ENCODE measurements at regions not wholly inside any gene's neighbourhood (a gene's known extent, or its start where the extent isn't known, plus 50 kb on each side); places are given as distances from the start of the nearest gene placed in this dataset.
"Not testable (repeated sequence)": the region's sequence is repeated elsewhere in the genome, so short reads cannot be mapped to it uniquely, and the experiment has no call there.

- DNase-seq (ENCODE audit: low read depth), result no peak
Measured at GRCh38 chr16:48997946-48998345, 283.7 kb downstream of the CBLN1 start.

GRCh38 chr16:48997081-48997615 is 284.5 kb downstream of the CBLN1 start:
- no peak for DNase-seq (ENCODE audit: low read depth)

GRCh38 chr16:48978501-48978900 is 303.1 kb downstream of the CBLN1 start:
- DNase-seq (ENCODE audit: low read depth), result peak; percentile 38

GRCh38 chr16:48972236-48972635 is 309.4 kb downstream of the CBLN1 start:
- DNase-seq (ENCODE audit: low read depth), result no peak

- peak; percentile 61 for DNase-seq (ENCODE audit: low read depth)
Measured at GRCh38 chr16:48971571-48972077, 310.0 kb downstream of the CBLN1 start.

GRCh38 chr16:48970216-48970615 is 311.4 kb downstream of the CBLN1 start:
- no peak for DNase-seq (ENCODE audit: low read depth)

- DNase-seq (ENCODE audit: low read depth), result no peak
Measured at GRCh38 chr16:48969611-48970010, 312.0 kb downstream of the CBLN1 start.

- DNase-seq (ENCODE audit: low read depth), result peak; percentile 73
Measured at GRCh38 chr16:48965386-48965785, 316.3 kb downstream of the CBLN1 start.

- peak; percentile 96 for DNase-seq (ENCODE audit: low read depth)
Measured at GRCh38 chr16:48963901-48964615, 317.6 kb downstream of the CBLN1 start.

- DNase-seq (ENCODE audit: low read depth), result peak; percentile 91
Measured at GRCh38 chr16:48963306-48963705, 318.3 kb downstream of the CBLN1 start.

GRCh38 chr16:48961546-48961945 is 320.1 kb downstream of the CBLN1 start:
- no peak for DNase-seq (ENCODE audit: low read depth)

GRCh38 chr16:48960830-48961229 is 320.8 kb downstream of the CBLN1 start:
- DNase-seq (ENCODE audit: low read depth), result no peak

- DNase-seq (ENCODE audit: low read depth), result peak; percentile 5
Measured at GRCh38 chr16:48959747-48960146, 321.9 kb downstream of the CBLN1 start.

GRCh38 chr16:48959204-48959603 is 322.4 kb downstream of the CBLN1 start:
- peak; percentile 9 for DNase-seq (ENCODE audit: low read depth)

GRCh38 chr16:48958681-48959080 is 323.0 kb downstream of the CBLN1 start:
- DNase-seq (ENCODE audit: low read depth), result peak; percentile 18

- no peak for DNase-seq (ENCODE audit: low read depth)
Measured at GRCh38 chr16:48956620-48957019, 325.0 kb downstream of the CBLN1 start.

- DNase-seq (ENCODE audit: low read depth), result no peak
Measured at GRCh38 chr16:48955837-48956236, 325.8 kb downstream of the CBLN1 start.

GRCh38 chr16:48951621-48952125 is 330.0 kb downstream of the CBLN1 start:
- DNase-seq (ENCODE audit: low read depth), result not testable (repeated sequence)

- peak; percentile 51 for DNase-seq (ENCODE audit: low read depth)
Measured at GRCh38 chr16:48950184-48950583, 331.5 kb downstream of the CBLN1 start.

- DNase-seq (ENCODE audit: low read depth), result peak; percentile 70
Measured at GRCh38 chr16:48949636-48950035, 332.0 kb downstream of the CBLN1 start.

GRCh38 chr16:48948911-48949310 is 332.7 kb downstream of the CBLN1 start:
- DNase-seq (ENCODE audit: low read depth), result no peak

GRCh38 chr16:48947371-48947713 is 334.3 kb downstream of the CBLN1 start:
- no peak for DNase-seq (ENCODE audit: low read depth)

- no peak for DNase-seq (ENCODE audit: low read depth)
Measured at GRCh38 chr16:48946686-48947370, 334.8 kb downstream of the CBLN1 start.
